BE2C (cell line): ENCODE measurements at regions not wholly inside any gene's neighbourhood (a gene's known extent, or its start where the extent isn't known, plus 50 kb on each side); places are given as distances from the start of the nearest gene placed in this dataset.
"Not testable (repeated sequence)": the region's sequence is repeated elsewhere in the genome, so short reads cannot be mapped to it uniquely, and the experiment has no call there.

Source experiments
- DNase-seq: peaks from one replicate; pipeline ENCODE4 v3.0.0-alpha.2; 2020
- H3K27me3 ChIP-seq: fragments of 250-450 bp; sonication (Bioruptor Pico); 2 replicates; pipeline ENCODE4 v1.5.1; 2020; ENCODE audit warnings: mild to moderate bottlenecking
- H3K36me3 ChIP-seq: fragments of 250-450 bp; sonication (Bioruptor Pico); 2 replicates; pipeline ENCODE4 v1.5.1; 2020; ENCODE audit warnings: mild to moderate bottlenecking
- H3K4me1 ChIP-seq: fragments of 250-450 bp; sonication (Bioruptor Pico); 2 replicates; pipeline ENCODE4 v1.5.1; 2020
- H3K4me3 ChIP-seq: 2 replicates; pipeline ENCODE4 v1.5.1; 2011; ENCODE audit warnings: low read depth, low read length
- H3K9me3 ChIP-seq: fragments of 250-450 bp; sonication (Bioruptor Pico); 2 replicates; pipeline ENCODE4 v1.5.1; 2020
- CTCF ChIP-seq: IDR thresholded peaks from 2 replicates; pipeline ENCODE4 v1.5.1; 2012; ENCODE audit warnings: mild to moderate bottlenecking, low read depth, low read length

- H3K27me3 ChIP-seq = no peaks in the 10 kb centered on the region; the same call in 1 of the 2 replicates
- DNase-seq = no peak
- no peak for TF ChIP-seq CTCF
- H3K9me3 ChIP-seq = no peaks in the 10 kb centered on the region
- no peaks in the 10 kb centered on the region for H3K36me3 ChIP-seq
- H3K4me1 ChIP-seq = no peaks in the 10 kb centered on the region
- no peak overlapping the region for H3K4me3 ChIP-seq
Measured at GRCh38 chr9:124084087-124084486, 72.5 kb downstream of the LHX2 start.

DNA sequence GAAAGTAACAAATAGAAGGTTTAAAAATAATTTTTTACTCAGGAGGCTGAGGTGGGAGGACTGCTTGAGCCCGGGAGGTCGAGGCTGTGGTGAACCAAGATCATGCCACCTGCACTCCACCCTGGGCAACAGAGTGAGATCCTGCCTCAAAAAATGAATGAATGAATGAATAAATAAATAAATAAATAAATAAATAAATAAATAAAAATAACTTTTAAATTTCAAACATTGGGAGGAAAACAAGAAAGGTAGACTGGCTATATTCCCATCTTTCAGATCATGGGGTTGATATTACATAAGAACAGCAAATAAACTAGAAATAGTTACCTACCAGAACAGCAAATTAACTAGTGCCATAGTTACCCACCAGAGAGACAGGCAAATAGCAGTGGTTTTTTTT, 75.7 kb downstream of the LHX2 start:
- no peak for DNase-seq
- Histone ChIP-seq H3K36me3 (no peaks in the 10 kb centered on the region), H3K27me3 (no peaks in the 10 kb centered on the region; the same call in 1 of the 2 replicates), H3K9me3 (no peaks in the 10 kb centered on the region), H3K4me3 (no peak overlapping the region), H3K4me1 (no peaks in the 10 kb centered on the region)
- TF ChIP-seq CTCF = no peak

DNA sequence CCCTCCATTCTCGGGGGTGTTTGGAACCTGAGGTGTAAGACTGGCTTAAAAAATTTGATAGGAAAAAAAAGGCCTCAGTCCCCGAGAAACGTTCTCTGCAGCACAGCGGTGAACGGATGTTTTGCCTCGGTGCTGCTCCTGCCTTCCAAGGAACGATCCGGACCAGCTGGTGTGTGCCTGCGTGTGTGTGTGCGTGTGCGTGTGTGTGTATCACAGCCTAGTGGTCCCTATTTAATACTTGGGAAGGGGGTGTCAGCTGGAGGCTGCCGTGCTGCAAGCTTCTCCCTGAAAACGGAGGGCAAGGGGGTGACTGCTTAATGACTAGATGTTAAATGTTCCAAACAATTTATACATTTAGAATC, 76.9 kb downstream of the LHX2 start:
- Histone ChIP-seq H3K4me1 (no peaks in the 10 kb centered on the region), H3K36me3 (no peaks in the 10 kb centered on the region), H3K27me3 (no peaks in the 10 kb centered on the region; the same call in 1 of the 2 replicates), H3K9me3 (no peaks in the 10 kb centered on the region), H3K4me3 (peak overlapping the region; percentile 52)
- no peak for DNase-seq
- no peak for TF ChIP-seq CTCF

DNA sequence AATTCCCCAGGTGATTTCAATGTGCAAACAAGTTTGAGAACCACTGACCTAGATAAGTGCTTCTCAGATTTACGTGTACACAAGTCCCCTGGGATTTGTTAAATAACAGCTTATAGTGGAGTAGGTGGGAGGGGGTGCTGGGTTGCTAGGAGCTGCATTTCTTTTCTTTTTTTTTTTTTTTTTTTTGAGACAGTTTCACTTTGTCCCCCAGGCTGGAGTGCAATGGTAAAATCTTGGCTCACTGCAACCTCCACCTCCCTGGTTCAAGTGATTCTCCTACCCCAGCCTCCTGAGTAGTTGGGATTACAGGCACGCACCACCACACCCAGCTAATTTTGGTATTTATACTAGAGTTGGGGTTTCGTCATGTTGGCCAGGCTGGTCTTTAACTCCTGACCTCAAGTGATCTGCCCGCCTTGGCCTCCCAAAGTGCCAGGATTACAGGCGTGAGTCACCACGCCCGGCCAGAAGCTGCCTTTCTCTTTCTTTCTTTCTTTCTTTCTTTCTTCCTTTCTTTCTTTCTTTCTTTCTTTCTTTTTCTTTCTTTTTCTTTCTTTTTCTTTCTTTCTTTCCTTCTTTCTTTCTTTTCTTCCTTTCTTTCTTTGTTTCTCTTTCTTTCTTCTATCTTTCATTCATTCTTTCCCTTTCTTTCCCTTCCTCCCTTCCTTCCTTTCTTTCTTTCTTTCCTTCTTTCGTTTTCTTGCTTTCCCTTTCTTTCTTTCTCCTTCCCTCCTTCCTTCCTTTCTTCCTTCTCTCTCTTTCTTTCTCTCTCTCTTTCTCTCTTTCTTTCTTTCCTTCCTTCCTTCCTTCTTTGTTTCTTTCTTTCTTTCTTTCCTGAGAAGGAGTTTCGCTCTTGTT, 78.3 kb downstream of the LHX2 start:
- H3K27me3 ChIP-seq, H3K36me3 ChIP-seq, DNase-seq, H3K4me3 ChIP-seq, H3K4me1 ChIP-seq, H3K9me3 ChIP-seq: not testable (repeated sequence)

DNA sequence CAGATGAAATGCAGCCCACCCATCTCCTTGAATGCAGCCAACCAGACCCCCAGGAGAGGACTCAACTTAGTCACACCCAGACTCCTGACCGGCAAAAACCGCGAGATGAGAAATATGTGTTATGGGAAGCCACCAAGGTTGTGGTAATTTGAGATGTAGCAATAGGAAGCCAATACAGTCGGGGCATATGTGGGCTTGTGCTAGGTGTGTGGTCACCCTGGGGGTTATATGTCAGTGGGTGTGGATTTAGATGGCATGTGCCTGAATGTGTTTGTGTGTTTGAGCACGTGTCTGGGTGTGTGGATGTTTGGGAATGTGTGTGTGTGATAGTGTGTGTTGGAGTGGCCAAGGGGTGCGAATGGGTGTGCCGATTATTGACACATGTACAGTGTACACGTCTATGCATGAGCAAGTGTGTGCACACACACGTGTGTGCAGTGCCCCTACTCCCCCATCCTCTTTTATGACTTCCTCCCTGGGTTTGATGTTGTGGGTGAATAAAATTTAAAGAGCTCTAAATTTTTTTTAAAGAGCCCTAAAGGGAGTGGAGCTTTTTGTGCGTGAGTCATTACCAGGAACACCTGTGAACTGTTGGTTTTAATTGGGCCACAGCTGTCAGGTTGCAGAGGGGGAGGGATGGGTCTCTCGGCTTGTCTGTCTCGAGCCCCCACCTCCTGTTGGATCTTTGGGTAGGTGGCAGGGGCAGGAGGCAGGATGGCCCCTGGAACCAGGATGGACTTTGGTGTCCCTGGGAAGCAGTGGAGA, 86.8 kb downstream of the LHX2 start:
- H3K27me3 ChIP-seq = no peaks in the 10 kb centered on the region; the same call in 1 of the 2 replicates
- H3K4me3 ChIP-seq = no peak overlapping the region
- no peaks in the 10 kb centered on the region for H3K4me1 ChIP-seq
- no peaks in the 10 kb centered on the region for H3K36me3 ChIP-seq
- DNase-seq = no peak
- no peak for TF ChIP-seq CTCF
- H3K9me3 ChIP-seq = no peaks in the 10 kb centered on the region

DNA sequence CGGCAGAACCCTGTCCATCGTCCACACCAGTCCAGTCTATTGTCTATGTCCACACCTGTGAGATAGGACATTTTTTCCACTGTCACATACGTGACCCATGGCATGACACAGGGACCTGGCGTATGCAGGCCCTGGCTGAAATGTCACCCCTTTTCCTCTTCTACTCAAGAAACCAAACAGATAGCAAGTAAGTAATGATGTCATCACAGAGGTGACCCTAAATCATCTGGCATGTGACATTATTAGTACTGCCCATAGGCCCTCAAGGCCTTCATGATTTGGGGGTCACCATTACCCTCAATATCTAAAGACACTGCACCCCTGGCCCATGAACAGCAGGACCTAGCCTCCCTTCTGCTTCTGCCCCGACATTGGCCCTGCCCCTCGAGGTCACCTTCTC, 88.3 kb downstream of the LHX2 start:
- Histone ChIP-seq H3K36me3 (no peaks in the 10 kb centered on the region), H3K27me3 (no peaks in the 10 kb centered on the region; the same call in 1 of the 2 replicates), H3K9me3 (no peaks in the 10 kb centered on the region), H3K4me1 (no peaks in the 10 kb centered on the region), H3K4me3 (no peak overlapping the region)
- no peak for TF ChIP-seq CTCF
- DNase-seq = no peak
